PC-3 (cell line): ENCODE measurements at regions not wholly inside any gene's neighbourhood (a gene's known extent, or its start where the extent isn't known, plus 50 kb on each side); places are given as distances from the start of the nearest gene placed in this dataset.

ENCODE experiments used
- ATAC-seq: fragments of 200-7000 bp; cut with Tn5 transposase; 2 replicates; pipeline ENCODE4 v1.9.1; 2020; ENCODE audit warnings: mild to moderate bottlenecking, moderate library complexity
- BruUV-seq: library from RNA; stranded (reverse); fragments of 400-500 nt; replicated peaks from 2 replicates; lab custom pipeline; 2021; lab: Mats Ljungman, UMichigan
- CTCF ChIA-PET: fragments of 300-600 bp; sonication (Branson Sonifier 250); formaldehyde crosslinking; loops from one replicate; lab custom pipeline; 2022; ENCODE audit warnings: antibody characterized with exemption; lab: Charles Lee
- POLR2A ChIA-PET: fragments of 300-600 bp; sonication (Branson Sonifier 250); formaldehyde crosslinking; loops from one replicate; lab custom pipeline; 2022; ENCODE audit warnings: antibody characterized with exemption; ENCODE audit not compliant: unreplicated experiment; lab: Charles Lee
- DNase-seq: peaks from one replicate; pipeline ENCODE4 v3.0.0-alpha.2; 2015
- H2AFZ ChIP-seq: fragments of 300-600 bp; sonication (generic); 2 replicates; pipeline ENCODE4 v1.6.0; 2016; ENCODE audit warnings: antibody characterized with exemption, low read length
- H3F3A ChIP-seq: fragments of 300-600 bp; sonication (generic); one replicate; pipeline ENCODE4 v1.6.0; 2017; ENCODE audit warnings: antibody characterized with exemption, low read length, control low read depth, mild to moderate bottlenecking; ENCODE audit not compliant: unreplicated experiment
- H3K27ac ChIP-seq: fragments of 300-600 bp; sonication (generic); 2 replicates; pipeline ENCODE4 v1.5.1; 2016; ENCODE audit warnings: mild to moderate bottlenecking, low read length
- H3K27me3 ChIP-seq: fragments of 300-600 bp; sonication (generic); 2 replicates; pipeline ENCODE4 v1.6.1; 2016; ENCODE audit warnings: low read length, mixed read lengths
- H3K36me3 ChIP-seq: fragments of 300-600 bp; sonication (generic); 2 replicates; pipeline ENCODE4 v1.6.1; 2016; ENCODE audit warnings: low read depth, mixed run types, low read length, mixed read lengths
- H3K4me1 ChIP-seq: fragments of 300-600 bp; sonication (generic); 2 replicates; pipeline ENCODE4 v1.5.1; 2016; ENCODE audit warnings: low read length; ENCODE audit not compliant: insufficient read depth
- H3K4me2 ChIP-seq: fragments of 300-600 bp; sonication (generic); 2 replicates; pipeline ENCODE4 v1.6.0; 2016; ENCODE audit warnings: low read length
- H3K4me3 ChIP-seq: fragments of 300-600 bp; sonication (generic); 2 replicates; pipeline ENCODE4 v1.5.1; 2016; ENCODE audit warnings: mild to moderate bottlenecking, low read length, mixed read lengths
- H3K79me2 ChIP-seq: fragments of 300-600 bp; sonication (generic); 2 replicates; pipeline ENCODE4 v1.6.1; 2017; ENCODE audit warnings: low read length, mixed read lengths
- H3K9ac ChIP-seq: fragments of 300-600 bp; sonication (generic); 2 replicates; pipeline ENCODE4 v1.6.0; 2016; ENCODE audit warnings: mild to moderate bottlenecking, low read length
- H3K9me2 ChIP-seq: fragments of 300-600 bp; sonication (generic); replicated peaks from 2 replicates; pipeline ENCODE4 v1.6.1; 2016; ENCODE audit warnings: mixed run types, low read length, mixed read lengths
- H3K9me3 ChIP-seq: fragments of 300-600 bp; sonication (generic); 2 replicates; pipeline ENCODE4 v1.6.1; 2016; ENCODE audit warnings: low read length, mixed read lengths
- H4K20me1 ChIP-seq: fragments of 300-600 bp; sonication (generic); 2 replicates; pipeline ENCODE4 v1.6.1; 2016; ENCODE audit warnings: low read length, mixed read lengths
- CTCF ChIP-seq: fragments of 300-600 bp; sonication (generic); conservative IDR thresholded peaks from 2 replicates; pipeline ENCODE4 v1.5.1; 2017; ENCODE audit warnings: antibody characterized with exemption, low read depth, mild to moderate bottlenecking, low read length
- EZH2 ChIP-seq: fragments of 300-600 bp; sonication (generic); IDR thresholded peaks from one replicate; pipeline ENCODE4 v1.6.1; 2017; ENCODE audit warnings: antibody characterized with exemption, mild to moderate bottlenecking, low read length; ENCODE audit not compliant: unreplicated experiment
- EZH2phosphoT487 ChIP-seq: fragments of 300-600 bp; sonication (generic); IDR thresholded peaks from 2 replicates; pipeline ENCODE4 v1.6.1; 2018; ENCODE audit warnings: mild to moderate bottlenecking, antibody characterized with exemption, low read length, borderline replicate concordance
- intact Hi-C: fragments of 100-400 bp; cut with micrococcal nuclease; formaldehyde crosslinking; loops from 2 replicates; pipeline ENCODE4 v1.9.0; 2023

GRCh38 chr10:6343305-6344010 lies 140.7 kb downstream of the PFKFB3 start:
- H3K4me2 ChIP-seq, result no peak overlapping the region
- no peak for DNase-seq
- TF ChIP-seq EZH2 (no peak), CTCF (no peak), EZH2phosphoT487 (no peak)
- H3K4me3 ChIP-seq, result no peak overlapping the region
- H3K27me3 ChIP-seq, result no peaks in the 10 kb centered on the region
- H3K79me2 ChIP-seq, result no peaks in the 10 kb centered on the region
- H3K27ac ChIP-seq, result no peak overlapping the region
- H3K36me3 ChIP-seq, result no peaks in the 10 kb centered on the region
- no TSS peak for BruUV-seq
- no peak overlapping the region for H3K9ac ChIP-seq
- H3K9me2 ChIP-seq, result no peaks in the 10 kb centered on the region
- no peaks in the 10 kb centered on the region for H3K4me1 ChIP-seq
- H3F3A ChIP-seq, result no peaks in the 10 kb centered on the region
- POLR2A ChIA-PET, result no interaction called here
- intact Hi-C loops, result no loop called here
- no peaks in the 10 kb centered on the region for H3K9me3 ChIP-seq
- no peaks in the 10 kb centered on the region for H4K20me1 ChIP-seq
- ATAC-seq, result no peak
- CTCF ChIA-PET, result no interaction called here
- no peak overlapping the region for H2AFZ ChIP-seq

- CTCF ChIA-PET, result interaction anchor here (0.6 kb wide), 1 partner anchor 294 kb away, joined by 3 read pairs; no protein-coding TSS in a partner anchor
- DNase-seq (no peak), ATAC-seq (no peak)
- no peaks in the 10 kb centered on the region for H3F3A ChIP-seq
- H3K4me3 ChIP-seq, result no peak overlapping the region
- intact Hi-C loops, result no loop called here
- no peaks in the 10 kb centered on the region for H3K36me3 ChIP-seq
- no peaks in the 10 kb centered on the region for H3K4me1 ChIP-seq
- no peaks in the 10 kb centered on the region for H3K9me2 ChIP-seq
- no peak overlapping the region for H3K9ac ChIP-seq
- TF ChIP-seq CTCF (no peak), EZH2phosphoT487 (no peak), EZH2 (no peak)
- H3K9me3 ChIP-seq, result no peaks in the 10 kb centered on the region
- BruUV-seq, result no TSS peak
- H3K79me2 ChIP-seq, result no peaks in the 10 kb centered on the region
- H3K27me3 ChIP-seq, result no peaks in the 10 kb centered on the region
- no peak overlapping the region for H2AFZ ChIP-seq
- no peak overlapping the region for H3K4me2 ChIP-seq
- no peak overlapping the region for H3K27ac ChIP-seq
- POLR2A ChIA-PET, result no interaction called here
- H4K20me1 ChIP-seq, result no peaks in the 10 kb centered on the region
These were observed 142.7 kb downstream of the PFKFB3 start for GRCh38 chr10:6345404-6345803.

GRCh38 chr10:6346631-6347030 lies 143.9 kb downstream of the PFKFB3 start:
- ATAC-seq, result no peak
- Histone ChIP-seq H3K27me3 (no peaks in the 10 kb centered on the region), H3K4me3 (no peak overlapping the region), H3K4me2 (no peak overlapping the region), H3K9ac (no peak overlapping the region), H3K9me3 (no peaks in the 10 kb centered on the region), H2AFZ (no peak overlapping the region), H3K36me3 (no peaks in the 10 kb centered on the region), H3F3A (no peaks in the 10 kb centered on the region), H3K79me2 (no peaks in the 10 kb centered on the region), H4K20me1 (no peaks in the 10 kb centered on the region), H3K4me1 (no peaks in the 10 kb centered on the region), H3K27ac (no peak overlapping the region), H3K9me2 (no peaks in the 10 kb centered on the region)
- DNase-seq, result no peak
- BruUV-seq, result no TSS peak
- intact Hi-C loops, result no loop called here
- CTCF ChIA-PET, result no interaction called here
- TF ChIP-seq CTCF (no peak), EZH2 (no peak), EZH2phosphoT487 (no peak)
- POLR2A ChIA-PET, result interaction anchor here (0.6 kb wide), 1 partner anchor 885 kb away, joined by 6 read pairs; no protein-coding TSS in a partner anchor
